Epithelial cell of prostate (primary cell): ENCODE measurements at regions not wholly inside any gene's neighbourhood (a gene's known extent, or its start where the extent isn't known, plus 50 kb on each side); places are given as distances from the start of the nearest gene placed in this dataset.

Experiments
- DNase-seq: peaks from one replicate; pipeline ENCODE4 v3.0.0-alpha.2; 2011; ENCODE audit warnings: low read depth, low spot score
- H3K27ac ChIP-seq: fragments of 450-650 bp; 2 replicates; pipeline ENCODE4 v1.5.1; 2017; ENCODE audit warnings: mild to moderate bottlenecking

DNA sequence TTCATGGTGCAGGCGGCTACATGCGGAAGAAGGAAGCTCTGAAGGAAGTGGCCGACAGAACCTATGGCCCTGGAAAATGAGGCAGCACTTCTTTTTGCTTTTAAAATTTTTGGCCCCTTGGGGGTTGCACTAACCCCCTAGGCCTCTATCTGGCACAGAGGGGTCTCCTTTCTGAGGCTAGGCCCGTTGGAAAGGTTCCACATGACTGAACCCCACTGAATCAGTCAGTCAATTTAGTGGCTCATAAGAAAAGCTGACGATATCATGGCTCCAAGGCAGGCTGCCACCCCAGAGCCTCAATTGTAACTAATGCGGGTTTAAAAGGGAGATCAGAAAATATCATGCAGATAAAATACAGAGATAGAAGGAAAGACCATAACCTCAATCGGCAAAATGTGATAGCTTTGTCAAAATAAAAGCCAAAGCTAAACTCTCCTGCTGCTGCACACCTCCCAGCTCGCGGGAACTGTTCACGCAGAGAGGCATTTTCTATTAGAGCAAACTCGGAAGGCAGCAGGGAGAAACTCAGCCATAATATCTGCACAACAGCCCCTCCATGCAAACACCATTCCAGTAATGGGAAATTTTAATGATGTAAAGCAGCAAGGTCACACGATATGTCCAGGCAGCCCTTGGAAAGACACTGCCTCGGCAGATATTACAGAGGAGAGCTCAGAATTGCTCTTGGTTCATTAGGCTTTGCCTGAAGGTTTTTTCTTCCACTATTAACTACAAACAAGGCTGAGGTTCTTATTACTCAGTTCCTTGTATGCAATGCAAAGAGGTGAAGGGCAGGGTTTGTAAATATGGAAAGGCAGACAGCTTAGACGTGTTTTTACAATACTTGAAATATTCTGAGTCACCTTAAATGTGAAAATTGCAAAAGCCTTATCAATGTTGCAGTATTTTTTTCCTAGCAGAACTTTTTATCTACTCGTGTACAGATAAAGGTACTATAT is 200.4 kb upstream of the PMFBP1 start:
- no peak overlapping the region for H3K27ac ChIP-seq
- DNase-seq, result no peak

DNA sequence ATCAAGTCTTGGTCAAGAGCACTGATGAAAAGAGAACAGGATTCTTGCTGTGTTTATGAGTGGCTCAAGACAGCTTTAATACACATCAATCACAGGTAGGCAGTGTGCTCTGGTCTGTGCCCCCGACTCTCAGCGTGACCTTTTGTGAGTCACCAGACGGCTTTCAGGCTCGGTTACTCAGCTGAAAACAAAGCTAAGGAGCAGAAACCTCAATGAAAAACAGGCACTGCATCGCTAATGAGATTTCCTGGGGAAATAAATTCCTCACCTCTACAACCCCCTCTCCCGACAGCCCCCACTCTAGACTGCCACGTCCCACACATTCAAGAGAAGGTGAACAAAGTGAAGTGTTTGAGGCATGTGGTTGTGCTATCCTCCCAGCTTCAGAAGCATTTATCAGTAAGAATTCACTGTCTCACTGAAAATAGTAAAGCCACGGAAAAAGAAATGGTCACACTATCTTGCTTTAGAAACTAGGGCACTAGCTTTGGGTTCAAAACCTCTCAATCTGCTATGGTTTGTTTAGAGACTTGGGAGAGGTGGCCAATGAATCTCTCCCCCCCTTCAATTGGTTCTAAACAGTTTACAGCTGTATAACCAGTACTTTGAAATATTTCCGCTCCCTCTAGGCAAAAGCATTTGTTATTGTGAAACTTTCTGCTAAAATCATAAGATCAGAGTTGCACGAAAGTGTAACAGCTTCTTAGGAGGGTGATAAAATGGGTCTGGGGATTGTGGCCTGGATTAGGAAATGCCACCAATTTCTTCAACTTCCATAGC is 199.5 kb upstream of the PMFBP1 start:
- H3K27ac ChIP-seq, result no peak overlapping the region
- DNase-seq, result no peak

DNA sequence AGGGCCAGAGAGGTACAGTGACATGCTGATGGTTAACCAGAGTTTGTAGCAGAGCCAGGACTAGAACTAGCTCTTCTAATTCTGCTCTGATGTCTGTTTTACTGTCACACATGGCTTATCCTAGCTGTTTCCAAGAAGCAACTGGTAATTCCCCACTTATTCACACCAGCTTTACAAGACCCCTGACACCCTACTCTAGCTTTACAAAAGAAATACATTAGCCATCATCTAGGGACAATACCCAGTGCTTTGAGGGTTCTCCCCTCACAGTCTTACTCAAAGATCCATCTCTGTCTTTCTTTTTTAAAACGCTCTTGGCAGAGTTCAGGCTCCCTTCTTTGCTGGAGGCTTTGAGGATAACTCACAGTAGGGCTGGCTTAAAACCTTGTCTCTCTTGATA is 197.3 kb upstream of the PMFBP1 start:
- DNase-seq, result no peak

DNA sequence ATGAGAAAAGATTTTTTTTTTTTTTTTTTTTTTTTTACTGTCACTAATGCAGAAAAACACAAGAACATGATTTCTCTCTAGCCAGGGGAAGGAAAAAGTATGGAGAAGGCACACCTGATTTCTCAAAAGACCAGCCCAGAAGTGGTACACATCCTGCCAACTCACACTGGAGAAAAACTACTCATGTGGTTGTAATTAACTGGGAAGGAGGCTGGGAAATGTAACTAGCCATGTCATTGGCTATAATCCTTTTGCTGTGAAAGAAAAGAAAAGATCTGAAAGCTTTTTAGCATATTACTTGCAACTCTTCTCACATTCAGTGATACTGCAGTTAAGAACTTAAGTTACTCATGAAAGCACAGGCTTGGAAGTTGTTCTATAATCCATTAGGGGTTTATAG is 195.9 kb upstream of the PMFBP1 start:
- no peak for DNase-seq

More for the DNA sequence above, 197.3 kb upstream of the PMFBP1 start:
- H3K27ac ChIP-seq, result no peak overlapping the region

DNA sequence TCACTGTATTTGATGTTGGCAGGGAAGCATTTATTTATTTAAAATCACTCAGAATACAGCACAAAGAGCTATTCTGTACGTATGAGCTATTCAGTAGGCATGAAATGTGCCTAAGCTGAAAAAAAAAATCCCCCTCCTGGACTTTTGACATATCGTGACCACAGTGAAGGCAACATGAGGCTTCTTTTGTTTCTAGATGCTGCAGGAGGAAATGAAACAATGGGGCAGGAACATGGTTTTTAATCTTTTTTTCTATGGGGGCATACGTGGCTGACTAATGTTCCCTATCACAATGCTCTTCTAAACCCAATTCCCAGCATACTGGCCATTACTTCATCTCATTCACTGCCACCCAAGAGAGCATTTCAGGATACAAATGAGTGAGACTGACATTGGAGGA is 191.0 kb upstream of the PMFBP1 start:
- no peak overlapping the region for H3K27ac ChIP-seq
- DNase-seq, result no peak

More for the DNA sequence above, 195.9 kb upstream of the PMFBP1 start:
- no peak overlapping the region for H3K27ac ChIP-seq

DNA sequence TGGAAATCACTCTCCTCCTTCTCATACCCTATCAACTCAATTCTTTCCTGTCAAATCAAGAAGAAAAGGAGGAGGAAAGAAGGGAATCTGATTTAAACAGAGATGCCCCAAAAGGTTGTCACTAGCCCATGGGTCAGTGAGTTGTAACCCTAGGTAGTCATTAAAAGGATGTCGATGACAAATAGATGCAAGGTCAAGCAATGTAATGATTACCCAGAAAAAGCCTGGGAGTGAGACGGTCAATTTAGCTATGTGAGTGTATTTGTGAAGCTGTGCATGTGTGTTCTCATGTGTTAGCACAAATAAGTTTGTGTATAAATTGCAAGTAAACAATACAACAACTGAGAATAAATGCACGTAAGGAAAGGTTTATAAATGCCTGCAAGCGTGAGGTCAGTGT is 190.5 kb upstream of the PMFBP1 start:
- no peak for DNase-seq
- H3K27ac ChIP-seq, result no peak overlapping the region

DNA sequence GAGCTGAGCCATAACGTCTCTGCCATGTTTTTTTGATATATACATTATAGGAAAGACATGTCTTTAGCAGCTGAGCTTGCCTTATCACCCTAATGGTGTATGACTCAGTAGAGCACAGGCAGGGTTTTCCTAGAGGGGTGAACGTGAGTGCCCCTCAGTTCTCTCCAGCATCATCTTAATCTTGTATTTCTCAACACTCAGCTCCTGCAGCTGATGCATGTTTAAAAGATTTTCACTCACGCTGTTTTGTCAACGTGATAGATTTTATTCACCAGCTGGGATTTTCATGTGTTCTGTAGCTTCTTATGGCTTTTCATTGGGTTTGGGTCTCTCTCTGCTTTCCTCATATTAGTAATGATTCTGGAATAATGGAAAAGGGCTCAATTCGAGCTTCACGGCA is 186.0 kb upstream of the PMFBP1 start:
- DNase-seq, result no peak
- H3K27ac ChIP-seq, result no peak overlapping the region

DNA sequence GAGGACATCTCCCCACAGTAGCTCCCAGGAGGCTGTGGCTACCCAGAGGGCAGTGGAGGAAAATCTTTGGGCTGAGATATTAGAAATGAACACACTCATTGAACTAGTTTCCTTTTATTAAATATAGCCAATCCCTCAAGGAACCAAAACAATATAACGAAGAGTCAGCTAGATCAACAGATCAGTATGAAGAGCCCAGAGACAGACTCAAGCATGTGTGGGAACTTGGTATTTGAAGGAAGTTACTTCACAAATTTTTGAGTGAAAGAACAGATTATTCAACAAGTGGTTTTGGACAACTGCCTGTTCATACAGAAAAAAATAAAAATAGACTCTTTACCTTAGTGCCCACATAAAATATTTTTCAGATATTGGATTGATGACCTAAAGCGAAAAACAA is 183.6 kb upstream of the PMFBP1 start:
- DNase-seq, result no peak
- H3K27ac ChIP-seq, result no peak overlapping the region

DNA sequence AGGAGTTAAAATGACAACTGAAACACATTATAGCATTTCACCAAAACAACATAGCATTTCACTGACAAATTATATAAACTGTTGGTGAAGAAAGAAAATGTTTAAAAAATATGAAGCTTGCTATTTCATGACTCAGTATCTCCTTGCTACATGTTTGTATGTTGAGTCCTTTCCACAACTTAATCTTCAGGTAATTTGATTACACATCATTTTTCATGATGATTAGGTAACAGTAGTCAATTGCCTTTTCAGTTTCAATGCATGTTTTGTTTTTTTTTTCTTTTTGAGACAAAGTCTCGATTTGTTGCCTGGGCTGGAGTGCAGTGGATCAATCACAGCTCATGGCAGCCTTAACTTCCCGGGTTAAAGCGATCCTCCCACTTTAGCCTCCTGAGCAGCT is 177.8 kb upstream of the PMFBP1 start:
- H3K27ac ChIP-seq, result no peak overlapping the region
- no peak for DNase-seq

DNA sequence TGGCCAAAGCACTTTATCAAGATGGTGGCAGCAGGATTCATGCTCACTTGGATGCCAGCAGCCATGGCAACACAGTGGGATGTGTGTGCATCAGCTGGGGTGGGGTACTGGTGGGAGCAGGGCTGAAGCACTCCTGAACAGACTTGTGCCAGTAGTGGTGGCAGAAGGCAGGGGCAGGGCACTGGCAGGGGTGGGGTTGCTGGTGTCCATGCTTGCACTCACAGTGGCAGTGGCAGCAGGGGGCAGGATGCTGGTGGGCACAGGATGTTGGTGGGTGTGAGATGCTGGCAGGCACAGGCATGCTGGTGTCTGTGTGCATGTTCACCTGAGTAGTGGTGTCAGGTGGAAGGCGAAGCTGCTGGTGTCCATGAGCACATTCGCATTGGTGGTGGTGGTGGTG is 161.0 kb upstream of the PMFBP1 start:
- H3K27ac ChIP-seq, result no peak overlapping the region
- DNase-seq, result no peak

DNA sequence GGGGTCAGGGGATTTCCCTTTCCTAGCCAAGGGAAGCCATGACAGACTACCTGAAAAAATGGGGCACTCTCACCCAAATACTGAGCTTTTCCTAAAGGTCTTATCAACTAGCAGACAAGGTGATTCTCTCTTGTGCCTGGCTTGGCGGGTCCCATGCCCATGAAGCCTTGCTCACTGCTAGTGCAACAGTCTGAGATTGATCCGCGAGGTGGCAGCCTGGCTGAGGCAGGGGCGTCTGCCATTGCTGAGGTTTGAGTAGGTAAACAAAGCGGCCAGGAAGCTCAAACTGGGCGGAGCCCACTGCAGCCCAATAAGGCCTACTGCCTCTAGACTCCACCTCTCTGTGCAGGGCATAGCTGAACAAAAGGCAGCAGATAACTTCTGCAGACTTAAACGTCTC is 152.6 kb upstream of the PMFBP1 start:
- DNase-seq, result no peak
- no peak overlapping the region for H3K27ac ChIP-seq

DNA sequence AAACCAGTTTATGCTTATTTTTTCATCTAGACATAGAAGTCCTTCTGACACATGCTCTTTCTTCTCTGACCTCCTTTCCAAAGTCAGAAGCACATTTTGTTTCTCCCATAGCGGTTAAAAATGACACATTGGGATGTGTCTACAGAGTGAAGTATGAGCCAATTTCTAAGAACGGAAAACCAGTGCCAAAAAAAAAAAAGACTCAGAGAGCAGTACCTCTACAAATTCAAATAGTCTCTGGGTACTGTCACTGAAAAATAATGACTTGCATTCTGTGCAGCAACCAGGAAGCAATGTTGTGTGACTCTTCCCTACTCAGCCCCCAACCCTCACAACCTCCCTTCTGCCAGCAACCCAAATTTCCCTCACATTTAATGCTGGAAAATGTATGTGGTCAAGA is 145.5 kb upstream of the PMFBP1 start:
- no peak for DNase-seq
- no peak overlapping the region for H3K27ac ChIP-seq

DNA sequence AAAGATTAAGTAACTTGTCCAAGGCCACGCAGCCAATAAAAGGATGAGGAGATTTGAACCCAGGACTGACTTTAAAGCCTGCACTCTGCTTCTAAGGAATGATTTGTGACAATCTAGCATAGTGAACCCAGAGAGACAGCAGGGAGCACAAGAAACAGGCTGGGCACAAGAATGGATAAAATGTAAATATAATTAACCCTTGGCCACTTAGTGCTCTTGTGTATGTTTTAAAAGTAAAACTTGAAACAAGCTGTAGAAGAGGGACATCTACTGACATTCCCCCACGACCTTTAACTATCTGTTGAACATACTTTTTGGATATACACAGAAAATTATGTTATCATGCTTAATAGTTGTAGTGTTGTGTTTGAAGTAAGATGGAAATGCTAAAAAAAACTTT is 141.9 kb upstream of the PMFBP1 start:
- no peak for DNase-seq
- no peak overlapping the region for H3K27ac ChIP-seq

DNA sequence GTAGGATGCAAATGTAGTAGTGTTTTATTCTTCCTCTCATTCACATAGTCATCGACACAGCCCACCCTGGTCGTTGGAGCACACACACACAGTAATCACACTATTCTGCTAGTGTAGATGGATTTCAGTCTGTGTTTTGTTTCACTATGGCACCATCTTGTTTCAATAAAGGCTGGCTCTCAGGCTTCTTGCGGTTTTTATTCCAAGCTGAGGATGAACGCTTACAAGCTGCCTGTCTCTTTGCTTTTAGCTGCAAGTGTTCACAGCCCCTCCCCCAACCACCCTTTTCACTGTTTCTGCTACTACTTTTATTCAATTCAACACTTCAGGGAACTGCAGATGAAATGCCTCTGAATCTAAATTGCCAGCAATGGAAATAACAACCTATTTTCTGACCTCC is 140.9 kb upstream of the PMFBP1 start:
- H3K27ac ChIP-seq, result no peak overlapping the region
- no peak for DNase-seq

DNA sequence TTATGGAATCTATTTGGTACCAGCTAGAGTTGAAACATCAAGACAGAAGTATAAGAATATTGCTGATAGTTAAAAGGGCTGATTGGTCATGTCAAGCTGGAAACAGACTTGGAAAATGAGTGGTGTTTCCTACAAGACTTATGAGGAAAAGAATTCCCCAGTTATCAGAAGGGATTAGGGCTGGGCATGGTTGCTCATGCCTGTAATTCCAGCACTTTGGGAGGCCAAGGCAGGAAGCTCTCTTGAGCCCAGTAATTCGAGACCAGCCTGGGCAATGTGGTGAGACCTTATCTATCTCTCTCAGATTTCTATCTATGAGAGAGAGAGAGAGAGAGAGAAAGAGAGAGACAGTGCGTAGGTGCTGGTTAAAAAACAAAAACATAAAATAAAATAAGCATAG is 139.5 kb upstream of the PMFBP1 start:
- no peak for DNase-seq
- no peak overlapping the region for H3K27ac ChIP-seq

DNA sequence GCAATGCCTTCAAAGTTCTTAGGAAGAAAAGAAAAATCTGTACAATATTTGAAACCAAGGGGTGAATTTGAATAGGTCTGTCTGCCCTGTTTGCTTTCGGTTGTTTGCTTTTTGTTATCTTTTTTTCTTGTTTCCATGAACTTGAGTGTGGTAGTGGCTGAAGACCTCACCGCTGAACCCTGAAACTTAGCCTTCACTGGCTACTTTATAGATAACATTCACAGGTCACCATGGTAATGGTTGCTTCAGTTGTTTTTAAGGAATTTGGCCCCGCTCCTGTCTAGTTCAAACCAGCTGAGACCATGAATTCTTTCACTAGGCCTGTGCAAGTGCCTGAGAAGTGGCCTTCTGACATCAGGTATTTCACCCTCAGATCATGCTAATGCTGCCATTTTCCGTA is 137.0 kb upstream of the PMFBP1 start:
- DNase-seq, result no peak
- H3K27ac ChIP-seq, result no peak overlapping the region

DNA sequence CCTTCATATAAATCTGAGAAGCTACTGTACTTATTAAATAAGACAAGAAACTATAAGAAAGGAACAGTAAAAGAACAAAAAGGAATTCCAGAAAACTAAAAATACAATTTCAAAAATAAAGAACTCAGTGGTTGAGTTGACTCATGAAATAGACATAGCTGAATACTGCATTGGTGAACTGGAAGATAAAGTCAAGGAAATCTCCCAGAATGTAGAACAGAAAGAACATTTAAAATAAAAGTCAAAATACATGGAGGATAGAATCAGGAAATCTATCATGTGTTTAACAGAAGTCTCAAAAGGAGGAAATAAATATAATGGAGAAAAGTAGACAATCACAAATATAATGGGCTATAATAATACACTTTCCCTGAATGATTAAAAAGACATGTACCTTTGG is 136.4 kb upstream of the PMFBP1 start:
- no peak overlapping the region for H3K27ac ChIP-seq
- no peak for DNase-seq

DNA sequence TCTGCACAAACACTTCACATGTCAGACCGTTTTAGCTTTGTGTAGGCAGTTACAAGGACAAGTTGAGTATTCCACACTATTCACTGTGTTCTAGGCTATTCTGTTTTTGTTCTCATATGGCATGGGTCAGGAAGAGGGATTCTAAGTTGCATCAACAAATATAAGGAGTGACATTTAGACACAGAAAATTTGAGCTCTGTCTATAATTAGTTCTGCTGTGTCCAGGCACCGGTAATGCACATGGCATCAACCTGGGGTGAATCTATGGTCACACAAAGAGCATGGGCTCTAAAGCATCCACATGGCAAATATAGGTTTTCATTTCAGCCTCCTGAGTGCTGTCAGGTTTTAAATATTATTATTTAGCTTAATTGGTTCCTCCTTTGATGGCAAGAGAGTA is 130.4 kb upstream of the PMFBP1 start:
- H3K27ac ChIP-seq, result no peak overlapping the region
- DNase-seq, result no peak

DNA sequence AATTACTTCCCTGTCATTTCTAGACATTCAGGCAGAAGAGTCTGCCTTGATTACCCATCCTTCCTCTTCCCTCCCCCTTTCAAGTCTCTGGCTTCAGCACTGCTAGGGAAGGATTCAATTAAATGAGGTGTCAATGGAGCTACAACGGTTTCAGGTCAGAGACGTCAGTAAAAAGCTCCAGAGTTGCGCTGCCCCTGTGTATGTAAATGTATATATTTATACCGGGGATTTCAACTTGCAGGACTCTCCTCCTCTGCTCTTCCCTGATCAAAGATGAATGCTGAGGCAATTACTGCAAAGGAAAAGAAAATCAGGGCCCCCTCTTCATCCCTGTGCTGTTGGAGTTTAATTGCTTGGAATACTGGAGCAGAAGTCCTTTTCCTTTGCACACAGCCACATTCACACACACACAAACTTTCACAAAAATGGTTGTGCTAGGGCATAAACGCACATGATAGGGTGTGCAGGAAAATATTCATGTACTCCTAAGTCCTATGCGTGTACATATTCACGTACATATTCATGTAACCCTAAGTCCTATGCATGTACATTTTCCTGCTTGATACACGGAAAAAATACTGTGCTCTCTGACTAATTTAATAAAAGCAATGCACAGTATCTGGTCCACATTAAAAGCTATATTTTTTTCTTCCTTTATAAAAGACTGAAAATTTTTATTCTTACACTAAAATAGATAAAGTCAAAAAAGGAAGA is 129.7 kb upstream of the PMFBP1 start:
- H3K27ac ChIP-seq, result no peak overlapping the region
- DNase-seq, result no peak

DNA sequence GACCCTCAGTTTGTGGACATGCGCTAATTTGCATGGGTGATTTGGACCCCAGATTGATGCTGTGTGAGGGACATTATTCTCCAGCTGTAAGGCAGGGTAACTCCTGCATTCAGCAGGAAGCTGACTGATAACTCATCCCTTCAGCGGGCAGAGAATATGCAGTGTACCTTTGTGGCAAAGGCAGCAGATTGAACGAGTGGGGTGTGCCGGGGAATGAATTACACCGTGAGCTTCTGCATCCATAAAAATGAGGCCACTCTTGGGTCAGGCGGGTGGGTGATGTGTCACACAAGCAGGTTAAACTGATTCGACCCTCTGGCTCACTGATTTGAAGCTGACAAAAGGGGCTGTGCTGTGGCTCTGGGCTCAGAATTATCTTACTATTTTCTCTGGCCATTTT is 128.9 kb upstream of the PMFBP1 start:
- H3K27ac ChIP-seq, result no peak overlapping the region
- no peak for DNase-seq

DNA sequence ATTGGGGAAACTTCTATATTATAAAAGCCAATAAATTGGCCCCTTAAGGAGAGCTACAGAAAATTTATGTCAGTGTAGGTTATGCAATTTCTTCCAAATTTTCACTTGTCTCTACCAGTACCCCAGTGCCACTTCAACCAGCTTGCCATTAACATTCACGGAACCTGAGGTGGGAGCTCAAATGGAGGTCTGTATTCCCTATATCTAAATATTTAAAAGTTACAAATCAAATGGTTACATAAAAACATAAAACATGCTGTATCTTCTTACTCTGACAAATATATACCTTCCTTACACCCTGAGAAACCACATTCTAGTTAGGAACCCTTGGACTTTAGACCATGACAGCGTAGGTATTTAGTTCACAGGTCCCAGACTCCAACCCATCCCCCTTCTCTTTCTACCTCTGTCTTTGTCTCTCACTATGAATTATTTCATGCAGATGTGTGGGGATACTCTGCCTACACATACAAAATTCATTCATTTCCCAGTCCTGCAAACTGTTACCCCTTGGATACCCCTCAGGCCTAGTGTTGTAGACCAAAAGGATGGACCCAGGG is 127.8 kb upstream of the PMFBP1 start:
- no peak overlapping the region for H3K27ac ChIP-seq
- DNase-seq, result no peak
